Vagina (tissue), 2 donors: ENCODE measurements at regions not wholly inside any gene's neighbourhood (a gene's known extent, or its start where the extent isn't known, plus 50 kb on each side); places are given as distances from the start of the nearest gene placed in this dataset.

Experiments
- CTCF ChIP-seq, 3 experiments: fragments of 450-650 bp in 2 of 3; fragments of 200-600 bp in 1 of 3; sonication (generic) in 1 of 3; IDR thresholded peaks; one replicate each; pipeline ENCODE4 v1.5.1; 2017 to 2019; ENCODE audit warnings: antibody characterized with exemption in 3 of 3, mild to moderate bottlenecking in 2 of 3, moderate library complexity in 2 of 3
- POLR2A ChIP-seq, 2 donors: fragments of 450-650 bp; IDR thresholded peaks; one replicate each; pipeline ENCODE4 v1.6.1; 2017; ENCODE audit warnings: antibody characterized with exemption in 2 of 2, mild to moderate bottlenecking in 2 of 2, moderate library complexity in 2 of 2
- POLR2AphosphoS5 ChIP-seq, 2 donors: sonication (generic); formaldehyde crosslinking; IDR thresholded peaks; one replicate each; pipeline ENCODE4 v1.9.0; 2017; ENCODE audit warnings: antibody characterized with exemption in 2 of 2, mild to moderate bottlenecking in 2 of 2, low read depth in 1 of 2; ENCODE audit not compliant: insufficient read depth in 1 of 2

GRCh38 chr11:16512198-16512898 is 156.0 kb upstream of the SOX6 start:
- no peak for TF ChIP-seq POLR2A (IDR thresholded peaks at IDR 0.05)
- TF ChIP-seq CTCF (IDR thresholded peaks at IDR 0.05), result no peak
- TF ChIP-seq POLR2AphosphoS5 (IDR thresholded peaks at IDR 0.05; ENCODE audit: insufficient read depth in 1 of 2, low read depth in 1 of 2), result no peak
